GM23338 (cell line): ENCODE measurements at regions not wholly inside any gene's neighbourhood (a gene's known extent, or its start where the extent isn't known, plus 50 kb on each side); places are given as distances from the start of the nearest gene placed in this dataset.
A peak's percentile ranks its signal among the peaks of the same experiment; 100 is the strongest.

ENCODE experiments used
- ATAC-seq: fragments of 200-7000 bp; cut with Tn5 transposase; 3 replicates; pipeline ENCODE4 v1.9.1; 2020
- DNase-seq: peaks from one replicate; pipeline ENCODE4 v3.0.0-alpha.2; 2015; ENCODE audit warnings: low spot score
- H2AFZ ChIP-seq: fragments of 200-600 bp; sonication (generic); 2 replicates; pipeline ENCODE4 v1.8.0; 2016; ENCODE audit warnings: antibody characterized with exemption, mild to moderate bottlenecking, moderate library complexity
- H3F3A ChIP-seq: fragments of 200-600 bp; sonication (generic); replicated peaks from 2 replicates; pipeline ENCODE4 v1.8.0; 2017; ENCODE audit warnings: antibody characterized with exemption, mixed run types, low read depth
- H3K27ac ChIP-seq: fragments of 200-600 bp; sonication (generic); 2 replicates; pipeline ENCODE4 v1.6.1; 2016; ENCODE audit warnings: low read depth
- H3K27me3 ChIP-seq: fragments of 200-600 bp; sonication (generic); 2 replicates; pipeline ENCODE4 v1.8.0; 2016; ENCODE audit warnings: mild to moderate bottlenecking, mixed run types, moderate library complexity; ENCODE audit not compliant: insufficient read depth
- H3K36me3 ChIP-seq: fragments of 200-600 bp; sonication (generic); 2 replicates; pipeline ENCODE4 v1.8.0; 2016; ENCODE audit warnings: mild to moderate bottlenecking; ENCODE audit not compliant: insufficient read depth
- H3K4me1 ChIP-seq: fragments of 200-600 bp; sonication (generic); 2 replicates; pipeline ENCODE4 v1.8.0; 2016; ENCODE audit warnings: mild to moderate bottlenecking, moderate library complexity; ENCODE audit not compliant: insufficient read depth
- H3K4me2 ChIP-seq: fragments of 200-600 bp; sonication (generic); 2 replicates; pipeline ENCODE4 v1.7.1; 2017; ENCODE audit warnings: mixed run types
- H3K4me3 ChIP-seq: fragments of 200-600 bp; sonication (generic); 2 replicates; pipeline ENCODE4 v1.6.1; 2016; ENCODE audit warnings: mixed run types
- H3K79me2 ChIP-seq: fragments of 200-600 bp; sonication (generic); replicated peaks from 2 replicates; pipeline ENCODE4 v1.8.0; 2017; ENCODE audit warnings: mild to moderate bottlenecking; ENCODE audit not compliant: insufficient read depth
- H3K9me2 ChIP-seq: fragments of 200-600 bp; sonication (generic); 2 replicates; pipeline ENCODE4 v1.8.0; 2017; ENCODE audit not compliant: insufficient read depth
- H4K20me1 ChIP-seq: fragments of 200-600 bp; sonication (generic); replicated peaks from 2 replicates; pipeline ENCODE4 v1.8.0; 2017; ENCODE audit warnings: mild to moderate bottlenecking; ENCODE audit not compliant: insufficient read depth
- H3K27ac Mint-ChIP-seq: 2 replicates; pipeline ENCODE4 v1.8.0; 2020; ENCODE audit warnings: inconsistent platforms, mild to moderate bottlenecking, moderate library complexity, mixed read lengths
- H3K27me3 Mint-ChIP-seq: 3 replicates; pipeline ENCODE4 v1.8.0; 2022; ENCODE audit warnings: low read depth, mild to moderate bottlenecking, moderate library complexity, mixed read lengths, inconsistent platforms; ENCODE audit not compliant: insufficient read depth, poor library complexity
- H3K36me3 Mint-ChIP-seq: 3 replicates; pipeline ENCODE4 v1.8.0; 2021; ENCODE audit warnings: low read depth, mild to moderate bottlenecking, inconsistent platforms, moderate library complexity, mixed read lengths
- H3K4me1 Mint-ChIP-seq: 3 replicates; pipeline ENCODE4 v1.8.0; 2020; ENCODE audit warnings: mild to moderate bottlenecking, inconsistent platforms, mixed read lengths
- H3K4me3 Mint-ChIP-seq: 3 replicates; pipeline ENCODE4 v1.8.0; 2021; ENCODE audit warnings: moderate library complexity, mild to moderate bottlenecking, inconsistent platforms, mixed read lengths
- H3K9me3 Mint-ChIP-seq: 3 replicates; pipeline ENCODE4 v1.8.0; 2020; ENCODE audit warnings: moderate library complexity, mild to moderate bottlenecking, inconsistent platforms, mixed read lengths
- CREB1 ChIP-seq: fragments of 250-450 bp; sonication (Bioruptor Pico); IDR thresholded peaks from 2 replicates; pipeline ENCODE4 v1.5.0; 2020; ENCODE audit warnings: low read depth, mild to moderate bottlenecking, moderate library complexity
- CTCF ChIP-seq, 2 experiments: fragments of 200-600 bp in 1 of 2; sonication (generic) in 1 of 2; conservative IDR thresholded peaks; 2 replicates each; pipeline versions ENCODE4 v1.5.1 to v1.6.1; 2016 to 2017; ENCODE audit warnings: antibody characterized with exemption in 2 of 2, low read depth in 2 of 2, mild to moderate bottlenecking in 2 of 2, moderate library complexity in 1 of 2
- ETS1 ChIP-seq: IDR thresholded peaks from 2 replicates; pipeline ENCODE4 v1.6.1; 2016; ENCODE audit warnings: antibody characterized with exemption
- EZH2 ChIP-seq: fragments of 200-600 bp; sonication (generic); IDR thresholded peaks from one replicate; pipeline ENCODE4 v1.8.0; 2017; ENCODE audit warnings: antibody characterized with exemption, mild to moderate bottlenecking, low read depth; ENCODE audit not compliant: unreplicated experiment
- EZH2phosphoT487 ChIP-seq: fragments of 200-600 bp; sonication (generic); IDR thresholded peaks from one replicate; pipeline ENCODE4 v1.8.1; 2018; ENCODE audit warnings: antibody characterized with exemption; ENCODE audit not compliant: unreplicated experiment
- JUNB ChIP-seq: IDR thresholded peaks from one replicate; pipeline ENCODE4 v1.6.1; 2016; ENCODE audit warnings: antibody characterized with exemption; ENCODE audit not compliant: unreplicated experiment
- NANOG ChIP-seq: IDR thresholded peaks from 2 replicates; pipeline ENCODE4 v1.6.1; 2016; ENCODE audit warnings: antibody characterized with exemption, borderline replicate concordance
- POLR2AphosphoS5 ChIP-seq: IDR thresholded peaks from 2 replicates; pipeline ENCODE4 v1.6.1; 2016; ENCODE audit warnings: antibody characterized with exemption, low read depth
- REST ChIP-seq: IDR thresholded peaks from one replicate; pipeline ENCODE4 v1.6.1; 2018; ENCODE audit warnings: antibody characterized with exemption; ENCODE audit not compliant: unreplicated experiment
- STAT1 ChIP-seq: IDR thresholded peaks from one replicate; pipeline ENCODE4 v1.6.1; 2016; ENCODE audit warnings: antibody characterized with exemption; ENCODE audit not compliant: unreplicated experiment
- ZNF114 ChIP-seq: fragments of 250-450 bp; sonication (Bioruptor Pico); IDR thresholded peaks from 2 replicates; pipeline ENCODE4 v1.5.0; 2020; ENCODE audit warnings: mild to moderate bottlenecking, moderate library complexity
- ZNF331 ChIP-seq: fragments of 250-450 bp; sonication (Bioruptor Pico); IDR thresholded peaks from 2 replicates; pipeline ENCODE4 v1.5.0; 2020; ENCODE audit warnings: low read depth, mild to moderate bottlenecking, moderate library complexity

- Histone ChIP-seq H2AFZ (no peak overlapping the region), H3K9me2 (no peaks in the 10 kb centered on the region), H3K27ac (no peak overlapping the region), H3F3A (no peaks in the 10 kb centered on the region), H3K79me2 (no peaks in the 10 kb centered on the region), H3K4me3 (no peak overlapping the region), H3K4me1 (peaks cover 14% of the 10 kb centered on the region), H3K27me3 (no peaks in the 10 kb centered on the region), H3K36me3 (no peaks in the 10 kb centered on the region), H4K20me1 (no peaks in the 10 kb centered on the region), H3K4me2 (peak overlapping the region; percentile 55; the same call in 1 of the 2 replicates)
- no peak overlapping the region for H3K4me3 Mint-ChIP-seq
- ATAC-seq (no peak), DNase-seq (no peak)
- peaks cover 3% of the 10 kb centered on the region for H3K27me3 Mint-ChIP-seq
- H3K4me1 Mint-ChIP-seq, result peaks cover 7% of the 10 kb centered on the region; the same call in 2 of the 3 replicates
- TF ChIP-seq REST, result no peak
- no peak for TF ChIP-seq STAT1
- no peak for TF ChIP-seq EZH2
- no peak for TF ChIP-seq ETS1
- TF ChIP-seq POLR2AphosphoS5, result no peak
- TF ChIP-seq ZNF331, result no peak
- no peak for TF ChIP-seq NANOG
- no peak for TF ChIP-seq CREB1
- no peak for TF ChIP-seq CTCF (conservative IDR thresholded peaks at IDR 0.05; ENCODE audit: low read depth in 2 of 2)
- no peak for TF ChIP-seq ZNF114 (CRISPR knock-in tag)
- TF ChIP-seq JUNB, result no peak
- TF ChIP-seq EZH2phosphoT487, result no peak
- H3K36me3 Mint-ChIP-seq, result peaks cover 13% of the 10 kb centered on the region; the same call in 2 of the 3 replicates
- peaks cover 93% of the 10 kb centered on the region for H3K9me3 Mint-ChIP-seq
- H3K27ac Mint-ChIP-seq, result no peak overlapping the region
These were observed 59.2 kb upstream of the LRRN1 start for GRCh38 chr3:3740061-3740460.
